Stimulated activated CD4-positive, alpha-beta T cell treated with anti-CD3 and anti-CD28 coated beads, TNF-alpha, amount 100 ng/mL, for 1 hour (primary cell): ENCODE measurements at regions not wholly inside any gene's neighbourhood (a gene's known extent, or its start where the extent isn't known, plus 50 kb on each side); places are given as distances from the start of the nearest gene placed in this dataset.

Experiments used
- DNase-seq, 3 donors: peaks; one replicate each; pipeline ENCODE4 v3.0.0-alpha.2; 2020; ENCODE audit warnings: low read depth in 3 of 3, low spot score in 1 of 3

DNA sequence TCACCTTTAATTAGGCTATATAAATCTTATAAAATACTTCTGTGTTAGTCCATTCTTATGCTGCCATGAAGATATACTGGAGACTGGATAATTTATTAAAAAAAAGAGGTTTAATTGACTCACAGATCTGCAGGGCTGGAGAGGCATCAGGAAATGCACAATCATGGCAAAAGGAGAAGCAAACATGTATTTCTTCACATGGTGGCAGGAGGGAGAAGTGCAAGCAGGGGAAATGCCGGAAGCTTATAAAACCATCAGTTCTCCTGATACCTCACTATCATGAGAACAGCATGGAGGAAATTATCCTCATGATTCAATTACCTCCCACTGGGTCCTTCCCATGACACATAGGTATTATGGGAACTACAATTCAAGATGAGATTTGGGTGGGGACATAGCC, 504.4 kb downstream of the RIT2 start:
- DNase-seq, result no peak

GRCh38 chr18:42614619-42615293, 500.7 kb downstream of the RIT2 start:
- DNase-seq, result no peak

DNA sequence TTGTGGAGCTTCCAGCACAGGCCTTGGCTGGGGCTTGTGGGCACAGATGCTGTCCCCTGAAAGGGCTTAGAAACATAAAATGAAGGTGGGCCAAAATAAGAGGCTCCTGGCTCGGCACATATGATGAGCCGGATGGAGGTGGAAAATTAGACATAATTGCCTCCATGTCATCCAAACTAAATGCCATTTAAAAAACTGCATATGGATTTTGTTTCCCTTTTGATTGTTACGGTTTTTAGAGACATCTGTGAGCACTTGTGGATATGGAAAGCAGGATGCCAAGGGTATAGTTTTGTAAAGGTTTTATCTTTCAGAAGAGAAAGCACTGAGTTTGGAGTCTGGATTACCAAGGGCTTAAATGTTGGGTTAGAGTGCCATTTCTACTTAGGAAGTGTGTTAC, 498.3 kb downstream of the RIT2 start:
- no peak for DNase-seq

DNA sequence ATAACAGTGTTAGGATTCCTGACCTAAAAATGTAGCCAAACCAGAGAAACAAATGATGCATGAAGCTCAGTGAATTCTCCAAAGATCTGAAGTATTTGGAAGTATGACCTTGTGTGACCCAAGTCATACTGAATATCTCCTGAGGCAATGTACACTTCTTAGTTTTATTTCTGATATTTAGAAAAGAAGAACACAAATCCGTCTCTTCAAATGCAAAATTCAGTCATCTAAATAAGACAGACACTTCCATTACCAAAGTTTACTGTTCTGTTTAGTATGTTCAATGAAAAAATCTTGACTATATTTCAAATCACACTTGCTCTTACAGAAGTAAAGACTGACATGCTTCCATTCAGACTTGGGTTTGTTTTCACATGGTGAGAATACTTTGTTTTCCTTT, 495.7 kb downstream of the RIT2 start:
- no peak for DNase-seq

- no peak for DNase-seq
Observed at GRCh38 chr18:42620657-42621056, 494.8 kb downstream of the RIT2 start.

DNA sequence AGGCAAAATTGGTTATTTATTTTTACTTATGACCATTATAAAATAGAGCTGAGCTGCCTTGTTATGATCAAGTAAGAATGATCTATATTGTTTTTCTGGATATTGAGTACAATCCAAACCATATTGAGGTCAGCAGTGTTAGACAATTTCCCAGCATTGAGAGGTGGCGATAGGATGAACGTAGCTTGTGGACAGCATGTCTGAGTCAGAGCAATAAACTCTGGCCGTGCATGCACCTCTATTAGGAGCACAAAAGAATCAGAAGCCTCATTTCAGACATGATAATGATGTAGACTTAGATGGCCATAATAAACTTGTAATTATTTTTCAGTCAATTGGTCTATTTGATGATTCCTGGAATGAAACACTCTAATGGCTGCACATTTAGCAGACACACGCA, 491.6 kb downstream of the RIT2 start:
- DNase-seq, result no peak

DNA sequence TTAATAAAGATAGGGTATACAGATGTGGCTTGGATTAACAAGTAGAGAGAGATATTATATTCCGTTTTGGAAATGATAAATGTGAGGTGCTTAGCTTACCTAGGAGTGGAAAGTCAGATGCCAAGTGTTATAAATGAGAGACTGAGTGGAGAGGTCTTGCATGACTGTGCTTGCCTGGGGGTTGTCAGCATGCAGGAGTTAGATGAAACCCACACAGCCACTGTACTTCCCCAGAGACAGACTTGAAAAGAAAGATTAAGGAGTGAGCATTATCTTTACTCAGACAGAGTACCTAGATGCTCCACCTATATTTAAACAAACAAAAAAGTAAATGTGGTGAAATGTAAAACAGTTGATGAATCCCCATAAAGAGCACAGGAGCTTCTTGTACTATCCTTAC, 482.7 kb downstream of the RIT2 start:
- no peak for DNase-seq

- DNase-seq, result no peak
Observed at GRCh38 chr18:42635378-42636048, 480.0 kb downstream of the RIT2 start.

GRCh38 chr18:42636309-42636708, 479.2 kb downstream of the RIT2 start:
- DNase-seq, result no peak

DNA sequence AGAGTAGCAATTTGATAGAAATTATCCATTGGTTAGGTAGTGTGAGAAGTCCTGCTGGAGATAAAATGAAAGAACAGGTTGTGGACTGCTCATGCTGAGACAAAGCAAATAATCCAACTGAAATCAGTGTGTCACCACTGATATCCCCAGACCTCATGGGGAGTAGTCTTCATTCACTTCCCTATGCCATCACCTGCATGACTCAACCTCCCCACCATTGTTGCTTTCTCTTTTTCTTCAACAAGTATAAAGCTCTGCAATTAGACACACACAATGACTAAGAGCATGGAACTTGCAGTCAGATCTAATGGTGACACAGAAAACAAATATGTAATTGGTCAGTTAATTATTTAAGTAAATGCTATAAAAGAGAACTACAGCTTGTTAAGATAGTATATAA, 475.3 kb downstream of the RIT2 start:
- DNase-seq, result no peak

GRCh38 chr18:42641996-42642395, 473.5 kb downstream of the RIT2 start:
- DNase-seq, result no peak

DNA sequence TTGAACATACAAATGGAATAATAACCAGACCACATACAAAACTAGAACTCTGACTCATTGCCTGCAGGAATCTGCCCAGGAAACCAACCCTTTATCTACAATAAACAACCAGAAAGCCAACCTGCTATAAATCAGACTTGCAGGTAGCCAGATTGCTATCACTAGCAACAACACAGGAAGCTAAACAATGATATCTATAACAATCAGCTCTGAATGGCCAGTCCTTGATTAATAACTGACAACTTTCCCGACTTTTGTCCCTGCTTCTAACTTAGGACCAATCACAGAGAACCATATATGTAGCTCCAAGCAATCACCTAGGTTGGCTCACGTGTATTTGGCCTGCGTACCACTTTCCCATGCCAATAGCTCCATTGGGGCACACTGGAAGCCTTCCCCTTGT, 470.8 kb downstream of the RIT2 start:
- DNase-seq, result no peak

- no peak for DNase-seq
Observed at GRCh38 chr18:42649331-42650035, 466.0 kb downstream of the RIT2 start.

GRCh38 chr18:42654556-42654955, 460.9 kb downstream of the RIT2 start:
- DNase-seq, result no peak

GRCh38 chr18:42657551-42657950, 457.9 kb downstream of the RIT2 start:
- no peak for DNase-seq

DNA sequence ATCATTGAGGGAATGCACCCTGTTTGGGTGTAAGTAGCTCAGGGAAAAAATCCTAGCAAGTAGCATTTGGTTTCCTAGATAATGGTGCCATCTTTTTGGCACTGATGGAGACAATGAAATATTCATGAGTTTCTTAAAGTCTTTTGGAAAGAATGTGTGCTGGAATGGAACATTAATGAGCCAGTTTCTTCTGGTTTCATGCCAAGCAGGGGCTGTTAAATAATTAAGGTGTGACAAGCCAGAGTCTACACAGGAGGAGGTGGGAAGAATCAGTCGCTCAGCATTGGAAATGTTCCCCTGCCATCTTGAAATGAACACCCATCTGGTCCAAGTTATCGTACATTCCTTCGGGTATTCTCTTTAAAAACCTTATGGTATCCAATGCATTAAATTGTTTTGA, 457.3 kb downstream of the RIT2 start:
- no peak for DNase-seq

- DNase-seq, result no peak
Observed at GRCh38 chr18:42659187-42659586, 456.3 kb downstream of the RIT2 start.

- DNase-seq, result no peak
Observed at GRCh38 chr18:42670860-42671259, 444.6 kb downstream of the RIT2 start.

GRCh38 chr18:42675810-42676209, 439.7 kb downstream of the RIT2 start:
- DNase-seq, result no peak

- no peak for DNase-seq
Observed at GRCh38 chr18:42683094-42683493, 432.4 kb downstream of the RIT2 start.

- DNase-seq, result no peak
Observed at GRCh38 chr18:42689310-42689709, 426.2 kb downstream of the RIT2 start.
